Subcutaneous abdominal adipose tissue (tissue), 5 donors: ENCODE measurements at regions not wholly inside any gene's neighbourhood (a gene's known extent, or its start where the extent isn't known, plus 50 kb on each side); places are given as distances from the start of the nearest gene placed in this dataset.
"Not testable (repeated sequence)": the region's sequence is repeated elsewhere in the genome, so short reads cannot be mapped to it uniquely, and the experiment has no call there.

Experiments
- H3K27ac ChIP-seq: one replicate; pipeline ENCODE4 v1.7.0; 2013; ENCODE audit warnings: low read depth, mild to moderate bottlenecking, inconsistent platforms, low read length, moderate library complexity
- H3K27me3 ChIP-seq, 5 donors: one replicate each; pipeline ENCODE4 v1.7.0; 2013; ENCODE audit warnings: low read length in 5 of 5, inconsistent platforms in 1 of 5; ENCODE audit not compliant: control insufficient read depth in 5 of 5, insufficient read depth in 4 of 5
- H3K36me3 ChIP-seq, 5 donors: one replicate each; pipeline ENCODE4 v1.7.0; 2013; ENCODE audit warnings: low read length in 5 of 5; ENCODE audit not compliant: control insufficient read depth in 5 of 5, insufficient read depth in 5 of 5
- H3K4me1 ChIP-seq, 5 donors: one replicate each; pipeline ENCODE4 v1.7.0; 2013; ENCODE audit warnings: low read length in 5 of 5, mild to moderate bottlenecking in 3 of 5, moderate library complexity in 1 of 5; ENCODE audit not compliant: control insufficient read depth in 5 of 5, insufficient read depth in 5 of 5
- H3K4me3 ChIP-seq, 5 donors: one replicate each; pipeline ENCODE4 v1.7.0; 2013; ENCODE audit warnings: low read length in 5 of 5, low read depth in 1 of 5
- H3K9ac ChIP-seq, 5 donors: one replicate each; pipeline ENCODE4 v1.7.0; 2013; ENCODE audit warnings: low read length in 5 of 5, mild to moderate bottlenecking in 4 of 5, moderate library complexity in 3 of 5
- H3K9me3 ChIP-seq, 5 donors: one replicate each; pipeline ENCODE4 v1.7.0; 2013; ENCODE audit warnings: low read length in 5 of 5; ENCODE audit not compliant: control insufficient read depth in 5 of 5
- donor health status: healthy.
- donor health status: healthy.
- donor health status: healthy.
- donor health status: healthy.
- donor health status: healthy.

- Histone ChIP-seq H3K9ac (no peak overlapping the region), H3K36me3 (no peaks in the 10 kb centered on the region), H3K27me3 (no peaks in the 10 kb centered on the region), H3K4me1 (no peaks in the 10 kb centered on the region), H3K27ac (no peak overlapping the region), H3K9me3 (peaks cover 0 to 11% (median 9%) of the 10 kb centered on the region in 5 donors), H3K4me3 (no peak overlapping the region)
Observed at GRCh38 chr7:138248609-138249008, 172.3 kb downstream of the AKR1D1 start.

GRCh38 chr7:138249975-138250374 is 173.7 kb downstream of the AKR1D1 start:
- H3K4me1 ChIP-seq = no peaks in the 10 kb centered on the region
- H3K4me3 ChIP-seq = no peak overlapping the region
- H3K27me3 ChIP-seq = no peaks in the 10 kb centered on the region
- peaks cover 0 to 11% (median 9%) of the 10 kb centered on the region in 5 donors for H3K9me3 ChIP-seq
- no peaks in the 10 kb centered on the region for H3K36me3 ChIP-seq
- no peak overlapping the region for H3K27ac ChIP-seq
- H3K9ac ChIP-seq = no peak overlapping the region

- H3K4me3 ChIP-seq, H3K9ac ChIP-seq, H3K27me3 ChIP-seq, H3K4me1 ChIP-seq, H3K36me3 ChIP-seq, H3K9me3 ChIP-seq, H3K27ac ChIP-seq: not testable (repeated sequence)
Observed at GRCh38 chr7:138252666-138253065, 176.4 kb downstream of the AKR1D1 start.

GRCh38 chr7:138254444-138254843 is 178.2 kb downstream of the AKR1D1 start:
- no peak overlapping the region for H3K9ac ChIP-seq
- H3K4me3 ChIP-seq = no peak overlapping the region
- H3K27ac ChIP-seq = no peak overlapping the region
- peaks cover 0 to 4% (median 0%) of the 10 kb centered on the region in 5 donors for H3K4me1 ChIP-seq
- H3K9me3 ChIP-seq = no peaks in the 10 kb centered on the region
- H3K27me3 ChIP-seq = no peaks in the 10 kb centered on the region
- no peaks in the 10 kb centered on the region for H3K36me3 ChIP-seq

- Histone ChIP-seq H3K9ac (no peak overlapping the region), H3K27me3 (no peaks in the 10 kb centered on the region), H3K4me1 (peaks cover 0 to 4% (median 0%) of the 10 kb centered on the region in 5 donors), H3K4me3 (no peak overlapping the region), H3K9me3 (peaks cover 3 to 6% (median 4%) of the 10 kb centered on the region in 5 donors), H3K36me3 (no peaks in the 10 kb centered on the region), H3K27ac (no peak overlapping the region)
Observed at GRCh38 chr7:138257459-138258196, 181.4 kb downstream of the AKR1D1 start.

GRCh38 chr7:138258197-138258559 is 181.9 kb downstream of the AKR1D1 start:
- H3K9me3 ChIP-seq = peaks cover 3 to 6% (median 4%) of the 10 kb centered on the region in 5 donors
- no peak overlapping the region for H3K9ac ChIP-seq
- no peaks in the 10 kb centered on the region for H3K36me3 ChIP-seq
- no peaks in the 10 kb centered on the region for H3K27me3 ChIP-seq
- no peak overlapping the region for H3K27ac ChIP-seq
- no peak overlapping the region for H3K4me3 ChIP-seq
- H3K4me1 ChIP-seq = peaks cover 0 to 4% (median 0%) of the 10 kb centered on the region in 5 donors

GRCh38 chr7:138259675-138260074 is 183.4 kb downstream of the AKR1D1 start:
- Histone ChIP-seq H3K4me1 (peaks cover 0 to 4% (median 0%) of the 10 kb centered on the region in 5 donors), H3K27ac (no peak overlapping the region), H3K9me3 (peaks cover 3 to 6% (median 4%) of the 10 kb centered on the region in 5 donors), H3K4me3 (no peak overlapping the region), H3K9ac (no peak overlapping the region), H3K36me3 (no peaks in the 10 kb centered on the region), H3K27me3 (no peaks in the 10 kb centered on the region)

GRCh38 chr7:138267934-138268333 is 191.7 kb downstream of the AKR1D1 start:
- Histone ChIP-seq H3K27me3 (no peaks in the 10 kb centered on the region), H3K36me3 (no peaks in the 10 kb centered on the region), H3K9me3 (peaks cover 0 to 3% (median 0%) of the 10 kb centered on the region in 5 donors), H3K27ac (no peak overlapping the region), H3K9ac (no peak overlapping the region), H3K4me3 (no peak overlapping the region), H3K4me1 (no peaks in the 10 kb centered on the region)

- no peaks in the 10 kb centered on the region for H3K4me1 ChIP-seq
Observed at GRCh38 chr7:138276891-138277290, 183.2 kb upstream of the TRIM24 start.

GRCh38 chr7:138278601-138279000 is 181.5 kb upstream of the TRIM24 start:
- Histone ChIP-seq H3K4me1 (no peaks in the 10 kb centered on the region), H3K4me3 (no peak overlapping the region), H3K9me3 (no peaks in the 10 kb centered on the region), H3K9ac (no peak overlapping the region), H3K36me3 (no peaks in the 10 kb centered on the region), H3K27me3 (no peaks in the 10 kb centered on the region), H3K27ac (no peak overlapping the region)

More at GRCh38 chr7:138276891-138277290, 183.2 kb upstream of the TRIM24 start:
- no peak overlapping the region for H3K9ac ChIP-seq
- no peaks in the 10 kb centered on the region for H3K36me3 ChIP-seq
- no peak overlapping the region for H3K4me3 ChIP-seq
- no peaks in the 10 kb centered on the region for H3K27me3 ChIP-seq
- H3K27ac ChIP-seq = no peak overlapping the region
- H3K9me3 ChIP-seq = no peaks in the 10 kb centered on the region
